HG03457 (cell line): ENCODE measurements at regions not wholly inside any gene's neighbourhood (a gene's known extent, or its start where the extent isn't known, plus 50 kb on each side); places are given as distances from the start of the nearest gene placed in this dataset.

ENCODE experiments used
- ATAC-seq: cut with Tn5 transposase; IDR thresholded peaks from one replicate; pipeline ENCODE4 v1.9.1; 2021; ENCODE audit warnings: moderate number of reproducible peaks; ENCODE audit not compliant: unreplicated experiment

GRCh38 chr7:106797937-106798336, 67.1 kb upstream of the PIK3CG start:
- ATAC-seq: no peak

GRCh38 chr7:106802589-106802988, 62.5 kb upstream of the PIK3CG start:
- no peak for ATAC-seq

- ATAC-seq: no peak
Observed at GRCh38 chr7:106806556-106806955, 58.5 kb upstream of the PIK3CG start.

GRCh38 chr7:106807474-106807873, 57.6 kb upstream of the PIK3CG start:
- ATAC-seq: no peak

GRCh38 chr7:106808967-106809635, 56.0 kb upstream of the PIK3CG start:
- no peak for ATAC-seq

GRCh38 chr7:106811472-106811871, 53.6 kb upstream of the PIK3CG start:
- no peak for ATAC-seq

- ATAC-seq: no peak
Observed at GRCh38 chr7:106812027-106812643, 52.9 kb upstream of the PIK3CG start.

GRCh38 chr7:106813705-106814305, 51.3 kb upstream of the PIK3CG start:
- ATAC-seq: no peak

- no peak for ATAC-seq
Observed at GRCh38 chr7:106814887-106815286, 50.2 kb upstream of the PIK3CG start.
